H7 (cell line): ENCODE measurements at regions not wholly inside any gene's neighbourhood (a gene's known extent, or its start where the extent isn't known, plus 50 kb on each side); places are given as distances from the start of the nearest gene placed in this dataset.

Experiments used
- DNase-seq: peaks from one replicate; pipeline ENCODE4 v3.0.0; 2012
- H3K27me3 ChIP-seq: 2 replicates; pipeline ENCODE4 v1.6.0; 2011; ENCODE audit warnings: mild to moderate bottlenecking, low read length; ENCODE audit not compliant: control insufficient read depth, insufficient read depth
- H3K36me3 ChIP-seq: replicated peaks from 2 replicates; pipeline ENCODE4 v1.5.1; 2011; ENCODE audit warnings: low read length; ENCODE audit not compliant: control insufficient read depth, insufficient read depth
- H3K4me3 ChIP-seq: 2 replicates; pipeline ENCODE4 v1.5.1; 2011; ENCODE audit warnings: low read depth, mild to moderate bottlenecking, control low read depth, low read length, moderate library complexity; ENCODE audit not compliant: insufficient read depth

DNA sequence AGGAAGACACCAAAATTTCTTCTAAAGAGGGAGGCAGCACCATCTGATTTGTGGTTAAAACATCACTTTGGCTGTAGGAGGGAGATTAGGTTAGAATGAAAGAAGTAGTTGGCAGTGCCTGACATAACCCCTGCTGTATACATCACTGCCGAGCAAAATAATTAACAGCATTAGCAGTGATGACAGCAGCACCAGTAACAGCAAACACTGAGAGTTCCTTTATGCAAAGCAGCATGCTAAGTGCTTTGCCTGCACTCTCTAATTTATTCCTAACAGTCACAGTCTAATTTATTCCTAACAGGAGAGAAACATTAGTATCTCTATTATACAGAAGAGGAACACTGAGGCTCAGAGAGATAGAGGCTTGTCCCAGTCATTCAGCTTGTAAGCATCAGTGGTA is 1469.7 kb downstream of the AACS start:
- Histone ChIP-seq H3K27me3 (no peaks in the 10 kb centered on the region), H3K36me3 (no peaks in the 10 kb centered on the region), H3K4me3 (no peak overlapping the region)
- DNase-seq, result no peak

DNA sequence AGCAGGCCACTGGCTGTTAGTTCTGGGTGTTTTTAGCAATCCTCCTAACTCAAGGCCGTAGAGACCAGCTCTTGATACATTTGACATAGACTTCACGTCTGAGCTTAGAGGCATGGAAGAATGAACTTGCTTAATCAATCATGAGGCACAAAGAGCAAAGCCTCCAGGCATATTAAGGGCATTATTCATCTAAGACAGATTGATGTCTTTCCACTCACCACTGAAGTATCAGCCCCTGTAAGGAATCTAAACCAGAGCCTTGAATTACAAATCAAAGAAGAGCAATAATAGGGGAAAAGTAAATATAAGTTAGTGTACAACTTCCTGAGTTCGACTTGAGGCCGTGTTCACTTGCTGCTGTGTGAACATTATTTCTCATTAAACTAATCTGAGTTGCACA is 1470.7 kb downstream of the AACS start:
- DNase-seq, result no peak
- Histone ChIP-seq H3K4me3 (no peak overlapping the region), H3K27me3 (no peaks in the 10 kb centered on the region), H3K36me3 (no peaks in the 10 kb centered on the region)

DNA sequence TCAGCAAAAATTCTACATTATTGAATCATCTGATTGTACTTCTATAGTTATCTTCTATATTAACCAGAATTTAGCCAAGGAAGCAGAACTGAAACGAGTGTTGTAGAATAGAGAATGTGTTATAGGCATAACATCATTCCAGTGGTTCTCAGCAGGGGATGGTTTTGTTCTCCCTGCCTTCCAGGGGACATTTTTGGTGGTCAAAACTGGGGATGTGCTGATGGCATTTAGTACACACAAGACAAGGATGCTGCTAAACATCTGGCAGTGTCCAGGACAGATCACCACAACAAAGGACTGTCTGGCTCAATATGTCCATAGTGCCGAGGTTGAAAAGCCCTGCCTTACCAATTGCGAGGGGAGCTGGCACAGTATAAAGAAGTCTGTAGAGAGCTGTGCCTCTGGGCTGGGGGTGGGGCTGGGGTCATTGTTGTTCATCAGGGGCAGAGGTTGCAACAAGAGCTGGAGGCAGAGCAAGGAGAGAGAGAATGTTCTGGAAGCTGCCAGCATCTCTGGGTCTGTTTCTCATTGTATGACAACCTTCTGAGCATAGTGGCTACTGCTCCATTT is 1472.8 kb downstream of the AACS start:
- no peak for DNase-seq
- no peaks in the 10 kb centered on the region for H3K36me3 ChIP-seq
- H3K27me3 ChIP-seq, result no peaks in the 10 kb centered on the region
- no peak overlapping the region for H3K4me3 ChIP-seq

DNA sequence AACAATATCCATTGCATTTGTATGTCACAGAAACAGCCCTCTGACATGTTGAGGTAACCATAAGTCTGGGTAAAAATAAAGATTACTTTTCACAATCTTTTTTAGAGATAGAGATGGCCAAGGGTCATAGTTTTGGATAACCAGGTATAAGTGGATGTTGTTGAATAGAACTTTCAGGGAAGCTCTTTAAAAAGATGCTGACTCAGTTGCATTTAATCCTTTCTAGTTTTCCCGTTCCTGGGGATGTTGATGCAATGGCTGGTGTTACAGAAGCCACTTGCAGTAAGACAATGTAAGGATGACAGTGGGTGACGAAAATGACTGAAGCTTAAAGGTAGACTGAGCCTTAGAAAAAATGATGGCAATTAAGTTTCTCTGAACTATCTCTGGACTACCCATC is 1473.7 kb downstream of the AACS start:
- Histone ChIP-seq H3K4me3 (no peak overlapping the region), H3K27me3 (no peaks in the 10 kb centered on the region), H3K36me3 (no peaks in the 10 kb centered on the region)
- no peak for DNase-seq

DNA sequence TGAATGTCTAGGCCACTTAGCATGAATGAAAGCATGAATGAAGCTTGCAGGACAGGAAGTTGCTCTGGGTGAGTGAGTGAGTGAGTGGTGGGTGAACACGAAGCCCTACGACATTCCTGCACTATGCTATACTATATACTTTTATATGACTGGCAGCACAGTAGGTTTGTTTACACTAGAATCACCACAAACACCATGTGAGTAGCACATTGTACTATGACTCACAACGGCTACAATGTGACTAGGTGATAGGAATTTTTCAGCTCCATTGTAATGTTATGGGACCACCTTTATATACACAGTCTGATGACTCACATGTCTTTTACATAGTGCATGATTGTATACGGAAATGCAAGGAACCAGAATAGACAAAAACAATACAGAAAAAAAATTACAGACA is 1480.2 kb downstream of the AACS start:
- DNase-seq, result no peak
- no peaks in the 10 kb centered on the region for H3K27me3 ChIP-seq
- no peak overlapping the region for H3K4me3 ChIP-seq
- no peaks in the 10 kb centered on the region for H3K36me3 ChIP-seq

DNA sequence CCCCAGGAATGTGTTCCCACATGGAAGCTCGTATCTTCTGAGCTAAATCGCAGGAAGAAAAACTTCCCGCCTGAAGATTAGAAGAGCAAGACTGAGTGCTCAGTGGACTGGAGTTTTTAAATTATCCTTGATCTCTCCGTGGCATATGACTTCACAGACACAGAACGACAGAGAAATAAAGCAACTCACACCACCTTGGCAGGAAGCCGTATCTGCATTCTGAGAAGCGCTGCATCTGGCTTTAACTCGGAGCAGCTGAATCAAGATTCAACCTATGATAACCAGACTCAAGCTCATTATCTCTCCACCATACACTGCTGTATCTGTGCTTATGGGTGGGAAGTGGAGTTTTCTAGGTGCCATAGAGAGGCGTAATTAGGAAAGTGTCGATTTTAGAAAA is 1482.7 kb downstream of the AACS start:
- no peaks in the 10 kb centered on the region for H3K27me3 ChIP-seq
- no peak overlapping the region for H3K4me3 ChIP-seq
- no peak for DNase-seq
- H3K36me3 ChIP-seq, result no peaks in the 10 kb centered on the region

DNA sequence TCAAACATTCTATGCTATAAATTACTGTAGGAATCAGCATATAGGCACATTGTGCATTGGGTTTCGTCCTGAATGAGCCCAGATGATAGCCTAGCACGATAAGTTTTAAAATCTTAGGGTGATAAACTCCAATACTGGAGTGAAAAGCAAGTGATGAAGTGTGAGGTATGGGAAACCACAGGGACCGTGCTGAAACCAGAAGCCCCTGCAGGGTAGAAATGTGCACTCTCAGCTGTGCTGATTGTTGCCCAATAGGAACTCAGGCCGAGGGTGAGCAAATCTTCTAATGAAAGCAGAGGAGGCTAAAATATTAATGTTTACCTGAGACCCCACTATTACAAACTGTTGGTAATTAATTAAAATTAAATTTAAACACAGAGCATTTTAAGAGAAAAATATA is 1486.6 kb downstream of the AACS start:
- DNase-seq, result no peak
- no peaks in the 10 kb centered on the region for H3K36me3 ChIP-seq
- H3K27me3 ChIP-seq, result no peaks in the 10 kb centered on the region
- no peak overlapping the region for H3K4me3 ChIP-seq

DNA sequence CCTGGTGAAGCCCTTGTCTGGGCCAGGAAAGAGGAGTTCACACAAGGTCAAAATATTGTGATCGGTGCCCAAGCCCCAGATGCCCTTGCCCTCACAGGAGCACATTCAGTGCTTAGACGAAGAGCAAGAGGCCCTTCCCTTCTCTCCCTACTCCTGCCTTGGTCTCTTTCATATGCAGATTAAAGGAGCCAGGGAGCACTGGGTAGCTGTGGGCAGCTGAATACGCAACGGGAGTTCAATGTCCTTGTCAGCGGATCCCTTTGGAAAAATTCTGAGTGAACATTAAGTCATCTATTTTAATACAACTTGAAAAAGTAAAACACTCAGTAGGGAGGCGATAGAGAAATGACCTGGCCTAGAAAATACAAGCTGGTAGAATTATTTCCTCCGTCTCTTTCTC is 1489.4 kb downstream of the AACS start:
- no peak overlapping the region for H3K4me3 ChIP-seq
- no peaks in the 10 kb centered on the region for H3K36me3 ChIP-seq
- no peaks in the 10 kb centered on the region for H3K27me3 ChIP-seq
- peak; percentile 51 for DNase-seq

DNA sequence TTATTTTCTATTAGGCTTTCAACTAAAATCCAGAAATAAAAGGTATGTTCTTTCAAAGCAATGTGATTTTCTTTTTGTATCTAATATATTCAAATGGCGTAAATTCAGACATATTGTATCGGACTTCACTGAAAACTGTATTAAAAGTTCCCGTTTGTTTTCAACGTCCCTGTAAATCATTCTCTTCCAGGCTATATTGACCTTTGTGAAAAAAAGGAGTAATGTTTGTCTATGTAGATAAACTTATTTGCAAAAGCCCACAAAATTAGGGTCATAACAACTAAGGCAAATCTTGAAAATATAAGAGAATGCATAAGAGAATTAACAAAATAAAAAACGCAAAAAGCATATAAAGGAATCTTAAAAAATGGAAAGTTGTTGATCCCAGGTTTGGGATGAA is 1492.4 kb downstream of the AACS start:
- no peak overlapping the region for H3K4me3 ChIP-seq
- no peaks in the 10 kb centered on the region for H3K36me3 ChIP-seq
- no peaks in the 10 kb centered on the region for H3K27me3 ChIP-seq
- DNase-seq, result no peak

DNA sequence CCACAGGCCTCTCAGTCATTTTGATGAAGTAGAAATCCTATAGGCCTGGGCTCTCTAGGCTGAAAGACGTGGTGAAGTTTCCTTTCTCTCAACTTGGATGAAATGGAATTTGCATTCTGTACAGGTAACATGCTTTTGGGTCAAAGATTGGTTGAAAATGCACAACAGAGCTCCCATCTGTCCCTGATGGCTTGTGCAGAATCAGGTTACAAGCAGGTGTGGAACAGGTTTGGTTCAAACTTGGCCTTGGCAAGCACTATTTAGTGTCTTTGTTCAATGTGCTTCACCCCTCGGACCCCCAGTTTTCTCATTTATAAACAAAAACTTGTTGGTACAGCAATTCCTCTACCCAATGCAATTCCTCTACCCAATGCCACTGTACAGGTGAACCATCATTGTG is 1493.0 kb downstream of the AACS start:
- no peaks in the 10 kb centered on the region for H3K36me3 ChIP-seq
- H3K4me3 ChIP-seq, result no peak overlapping the region
- DNase-seq, result no peak
- no peaks in the 10 kb centered on the region for H3K27me3 ChIP-seq

DNA sequence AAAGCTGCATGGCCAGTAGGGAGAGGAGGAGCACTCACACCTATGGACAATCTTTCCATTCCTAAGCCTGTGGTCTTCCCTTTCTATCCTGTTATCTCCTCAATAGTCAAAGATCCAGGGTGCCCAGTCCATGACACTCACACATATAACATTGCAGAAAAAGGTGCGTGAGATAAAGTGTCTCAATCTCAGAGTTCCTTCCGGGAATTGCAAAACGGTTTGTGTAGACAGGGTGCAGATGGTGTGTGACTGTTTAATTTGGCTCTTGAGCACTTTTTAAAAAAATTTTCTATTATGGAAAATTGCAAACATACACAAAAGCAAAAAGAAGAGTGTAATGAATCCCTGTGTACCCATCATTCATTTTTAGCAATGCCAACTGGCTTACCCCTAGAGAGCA is 1493.6 kb downstream of the AACS start:
- no peaks in the 10 kb centered on the region for H3K27me3 ChIP-seq
- no peaks in the 10 kb centered on the region for H3K36me3 ChIP-seq
- H3K4me3 ChIP-seq, result no peak overlapping the region
- DNase-seq, result no peak

DNA sequence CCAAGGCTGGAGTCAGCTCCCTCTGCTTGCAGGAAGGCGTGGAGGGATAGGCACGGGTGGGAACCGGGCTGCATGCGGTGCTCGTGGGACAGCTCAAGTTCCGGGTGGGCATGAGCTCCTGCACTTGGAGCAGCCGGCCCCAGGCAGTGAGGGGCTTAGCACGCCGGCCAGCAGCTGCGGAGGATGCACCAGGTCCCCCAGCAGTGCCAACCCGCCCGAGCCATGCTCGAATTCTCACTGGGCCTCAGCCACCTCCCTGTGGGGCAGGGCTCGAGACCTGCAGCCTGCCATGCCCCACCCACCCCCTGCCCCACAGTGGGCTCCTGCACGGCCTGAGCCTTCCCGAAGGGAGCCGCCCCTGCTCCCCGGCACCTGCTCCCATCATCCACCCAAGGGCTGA is 1501.8 kb downstream of the AACS start:
- no peaks in the 10 kb centered on the region for H3K27me3 ChIP-seq
- H3K4me3 ChIP-seq, result no peak overlapping the region
- no peak for DNase-seq
- no peaks in the 10 kb centered on the region for H3K36me3 ChIP-seq

DNA sequence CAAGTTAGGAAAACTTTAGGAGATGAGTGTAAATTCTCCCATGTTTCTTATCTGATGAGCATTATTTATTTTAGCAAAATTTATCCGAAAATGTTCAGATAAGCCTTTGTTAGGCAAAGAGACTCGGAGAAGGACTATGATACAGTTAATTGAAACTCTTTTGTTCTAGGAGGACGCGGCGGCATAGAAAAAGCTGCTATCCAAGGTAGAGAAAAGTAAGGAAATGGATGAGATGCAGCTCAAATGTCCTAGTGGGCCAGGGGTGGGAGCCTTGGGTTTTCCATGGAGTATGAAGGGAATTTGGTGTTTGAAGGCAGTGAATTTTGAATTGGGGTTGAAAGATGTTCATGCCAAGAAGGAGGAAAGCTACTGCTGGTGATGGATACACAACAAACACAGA is 1504.5 kb downstream of the AACS start:
- Histone ChIP-seq H3K27me3 (no peaks in the 10 kb centered on the region), H3K36me3 (no peaks in the 10 kb centered on the region), H3K4me3 (no peak overlapping the region)
- DNase-seq, result no peak

DNA sequence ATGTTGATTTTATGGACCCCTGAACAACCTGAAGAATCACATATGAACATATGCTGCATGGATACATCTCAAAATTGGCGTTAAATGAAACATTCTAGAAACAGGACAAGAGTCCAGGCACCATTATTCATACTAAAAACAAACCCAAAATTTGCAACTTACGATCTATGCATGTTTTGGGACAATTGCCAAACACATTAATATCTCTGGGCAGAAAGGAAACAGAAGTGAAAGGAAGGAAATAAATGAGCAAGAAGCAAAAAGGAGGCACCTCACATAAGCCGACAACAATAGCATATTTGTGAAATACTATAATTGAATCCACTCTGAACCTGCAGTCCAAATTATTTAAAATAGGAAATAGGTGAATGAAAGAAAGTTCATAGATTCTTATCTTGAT is 1505.3 kb downstream of the AACS start:
- H3K27me3 ChIP-seq, result no peaks in the 10 kb centered on the region

DNA sequence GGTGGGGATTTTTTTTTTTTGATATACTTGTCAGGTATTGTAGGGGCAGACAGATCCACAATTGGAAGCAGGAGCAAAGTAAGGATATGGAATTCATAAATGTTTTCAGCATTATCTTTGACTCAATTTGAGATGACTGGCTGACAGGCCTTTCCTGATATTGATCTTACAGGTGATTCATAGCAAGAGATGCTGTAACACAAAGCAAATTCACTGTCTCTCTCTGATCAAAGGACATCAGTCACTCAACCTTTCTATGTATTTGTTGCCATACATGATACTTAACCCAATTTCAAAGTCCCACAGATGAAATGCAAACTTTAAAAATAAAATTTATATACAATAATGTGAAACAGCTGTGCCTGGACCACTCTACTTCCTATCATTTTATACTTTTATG is 1506.9 kb downstream of the AACS start:
- Histone ChIP-seq H3K36me3 (no peaks in the 10 kb centered on the region), H3K4me3 (no peak overlapping the region), H3K27me3 (no peaks in the 10 kb centered on the region)
- DNase-seq, result no peak

More for the DNA sequence above, 1505.3 kb downstream of the AACS start:
- Histone ChIP-seq H3K36me3 (no peaks in the 10 kb centered on the region), H3K4me3 (no peak overlapping the region)
- DNase-seq, result no peak

DNA sequence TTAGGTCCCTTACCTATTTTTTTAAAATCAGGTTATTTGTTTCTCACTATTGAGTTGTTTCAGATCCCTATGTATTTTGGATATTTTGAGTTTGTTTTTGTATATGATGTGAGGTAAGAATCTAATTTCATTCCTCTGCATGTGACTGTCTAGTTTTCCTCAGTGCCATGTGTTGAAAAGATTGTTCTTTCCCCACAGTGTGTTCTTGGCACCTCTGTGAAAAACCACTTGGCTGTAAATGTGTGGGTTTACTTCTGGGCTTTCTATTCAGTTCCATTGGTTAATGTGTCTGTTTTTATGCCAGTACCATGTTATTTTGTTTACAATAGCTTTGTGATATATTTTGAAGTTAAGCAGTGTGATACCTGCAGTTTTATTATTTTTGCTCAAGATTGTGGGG is 1516.4 kb downstream of the AACS start:
- H3K4me3 ChIP-seq, result no peak overlapping the region
- no peaks in the 10 kb centered on the region for H3K36me3 ChIP-seq
- no peak for DNase-seq
- no peaks in the 10 kb centered on the region for H3K27me3 ChIP-seq
